Tibial nerve (tissue), 4 donors: ENCODE measurements at regions not wholly inside any gene's neighbourhood (a gene's known extent, or its start where the extent isn't known, plus 50 kb on each side); places are given as distances from the start of the nearest gene placed in this dataset.

Experiments used
- DNase-seq, 2 donors: peaks; one replicate each; pipeline ENCODE4 v3.0.0-alpha.2; 2019; ENCODE audit warnings: low spot score in 2 of 2
- H3K27ac ChIP-seq, 4 donors: fragments of 200-600 bp; sonication (generic) in 3 of 4; one replicate each; pipeline ENCODE4 v1.5.1; 2017 to 2019; ENCODE audit warnings: mild to moderate bottlenecking in 1 of 4
- H3K27me3 ChIP-seq, 2 donors: fragments of 200-600 bp; sonication (generic) in 1 of 2; one replicate each; pipeline versions ENCODE4 v1.5.1 to v1.6.0; 2017 to 2019
- H3K36me3 ChIP-seq, 3 donors: fragments of 200-600 bp; sonication (generic); one replicate each; pipeline ENCODE4 v1.5.1; 2018 to 2019
- H3K4me1 ChIP-seq, 4 donors: fragments of 200-600 bp; sonication (generic) in 3 of 4; one replicate each; pipeline ENCODE4 v1.5.1; 2017 to 2019
- H3K4me3 ChIP-seq, 4 donors: fragments of 200-600 bp; sonication (generic) in 3 of 4; one replicate each; pipeline ENCODE4 v1.5.1; 2017 to 2019; ENCODE audit warnings: mild to moderate bottlenecking in 1 of 4, moderate library complexity in 1 of 4
- H3K9me3 ChIP-seq, 4 donors: fragments of 200-600 bp; sonication (generic) in 3 of 4; one replicate each; pipeline ENCODE4 v1.5.1; 2017 to 2019
- CTCF ChIP-seq, 5 experiments: fragments of 200-600 bp in 3 of 5; fragments of 450-650 bp in 2 of 5; sonication (generic) in 3 of 5; IDR thresholded peaks; one replicate each; pipeline ENCODE4 v1.5.1; 2016 to 2019; ENCODE audit warnings: antibody characterized with exemption in 5 of 5, mild to moderate bottlenecking in 3 of 5, moderate library complexity in 2 of 5
- EP300 ChIP-seq, 2 donors: sonication (generic); formaldehyde crosslinking; IDR thresholded peaks; one replicate each; pipeline ENCODE4 v1.6.1; 2017; ENCODE audit warnings: antibody characterized with exemption in 2 of 2, mild to moderate bottlenecking in 1 of 2
- POLR2A ChIP-seq, 2 donors: fragments of 450-650 bp; IDR thresholded peaks; one replicate each; pipeline ENCODE4 v1.6.1; 2017; ENCODE audit warnings: antibody characterized with exemption in 2 of 2, mild to moderate bottlenecking in 2 of 2, moderate library complexity in 2 of 2
- WGBS, 2 donors: methylation state at CpG; one replicate each; pipeline ENCODE4 v1.1.5; 2018; 5-methylcytosine and 5-hydroxymethylcytosine counted together

DNA sequence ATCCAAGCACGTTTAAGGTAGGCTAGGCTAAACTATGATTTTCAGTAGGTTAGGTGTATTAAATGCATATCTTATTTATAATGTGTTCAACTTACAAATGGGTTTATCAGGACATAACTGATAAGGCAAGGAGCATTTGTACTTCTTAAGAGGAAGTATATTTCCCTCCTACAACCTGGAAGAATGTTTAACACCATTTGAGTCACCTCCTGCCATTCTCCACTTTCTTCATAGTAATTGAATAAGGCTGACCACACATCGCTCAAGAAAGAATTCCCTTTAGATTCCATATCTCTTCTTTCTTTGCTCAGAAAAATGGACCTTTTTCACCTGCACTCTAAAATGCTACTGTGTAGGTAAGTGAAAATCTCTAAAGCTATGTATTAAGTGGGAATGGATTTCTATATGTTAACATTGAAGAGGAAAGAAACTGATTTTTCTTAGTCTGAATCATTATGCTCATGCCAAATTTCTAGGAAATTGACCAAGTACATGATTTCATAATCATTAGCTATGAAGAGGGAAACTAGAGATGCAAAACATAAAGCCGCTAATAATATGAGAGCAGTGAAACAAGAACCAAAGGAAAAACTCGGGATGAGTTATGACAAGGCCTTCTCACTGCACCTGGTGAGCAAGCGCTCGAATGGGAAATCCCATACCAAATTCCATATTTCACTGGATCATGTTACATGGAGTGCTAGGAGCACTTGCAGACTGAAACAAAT lies 210.4 kb downstream of the ALDH8A1 start:
- no peak overlapping the region for H3K27ac ChIP-seq
- H3K36me3 ChIP-seq: no peaks in the 10 kb centered on the region
- no peak for TF ChIP-seq POLR2A (IDR thresholded peaks at IDR 0.05)
- TF ChIP-seq EP300 (IDR thresholded peaks at IDR 0.05): no peak
- H3K9me3 ChIP-seq: no peaks in the 10 kb centered on the region
- WGBS, 2 donors: 84 to 87% methylated on average over 6 of the region's 6 CpGs
- no peak overlapping the region for H3K4me3 ChIP-seq
- no peaks in the 10 kb centered on the region for H3K4me1 ChIP-seq
- H3K27me3 ChIP-seq: no peaks in the 10 kb centered on the region
- no peak for DNase-seq

- H3K36me3 ChIP-seq: no peaks in the 10 kb centered on the region
- no peak overlapping the region for H3K27ac ChIP-seq
- H3K9me3 ChIP-seq: no peaks in the 10 kb centered on the region
- TF ChIP-seq POLR2A (IDR thresholded peaks at IDR 0.05) (no peak), CTCF (IDR thresholded peaks at IDR 0.05) (no peak), EP300 (IDR thresholded peaks at IDR 0.05) (no peak)
- WGBS, 2 donors: 48 to 76% methylated on average over 1 of the region's 1 CpG
- DNase-seq: no peak
- no peak overlapping the region for H3K4me3 ChIP-seq
- no peaks in the 10 kb centered on the region for H3K27me3 ChIP-seq
- H3K4me1 ChIP-seq: no peaks in the 10 kb centered on the region
These were observed 211.6 kb downstream of the ALDH8A1 start for GRCh38 chr6:134738211-134738885.

GRCh38 chr6:134735461-134735860 lies 214.4 kb downstream of the ALDH8A1 start:
- no peak for TF ChIP-seq EP300 (IDR thresholded peaks at IDR 0.05)
- no peak for TF ChIP-seq POLR2A (IDR thresholded peaks at IDR 0.05)
- TF ChIP-seq CTCF (IDR thresholded peaks at IDR 0.05): no peak
- Histone ChIP-seq H3K27ac (no peak overlapping the region), H3K27me3 (no peaks in the 10 kb centered on the region), H3K36me3 (no peaks in the 10 kb centered on the region), H3K4me1 (no peaks in the 10 kb centered on the region), H3K9me3 (no peaks in the 10 kb centered on the region), H3K4me3 (no peak overlapping the region)
- no peak for DNase-seq

DNA sequence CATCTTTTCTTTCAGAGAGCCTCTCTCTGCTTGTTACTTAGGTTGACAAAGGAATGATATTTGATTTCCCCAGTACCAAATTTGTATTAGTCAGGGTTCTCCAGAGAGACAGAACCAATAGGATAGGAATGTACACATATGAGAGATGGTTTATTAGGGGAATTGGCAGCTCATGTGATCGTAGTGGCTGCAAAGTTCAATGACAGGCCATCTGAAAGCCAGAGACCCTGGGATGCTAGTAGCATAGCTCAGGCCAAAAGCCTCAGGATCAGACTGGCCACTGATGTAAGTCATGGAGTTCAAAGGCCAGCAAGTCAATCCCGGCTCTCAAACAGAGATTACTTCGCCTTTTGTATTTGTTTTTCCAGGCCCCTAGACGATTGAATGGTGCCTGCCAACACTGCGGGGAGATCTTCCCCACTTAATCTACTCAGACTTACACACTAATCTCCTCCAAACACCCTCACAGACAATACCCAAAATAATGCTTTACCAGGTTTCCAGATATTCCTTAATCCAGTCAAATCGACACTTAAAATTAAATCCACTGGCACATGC lies 215.5 kb downstream of the ALDH8A1 start:
- no peak for DNase-seq
- no peaks in the 10 kb centered on the region for H3K9me3 ChIP-seq
- H3K4me3 ChIP-seq: no peak overlapping the region
- H3K27me3 ChIP-seq: no peaks in the 10 kb centered on the region
- no peaks in the 10 kb centered on the region for H3K36me3 ChIP-seq
- H3K27ac ChIP-seq: no peak overlapping the region
- WGBS, 2 donors: 56 to 59% methylated on average over 6 of the region's 6 CpGs
- no peaks in the 10 kb centered on the region for H3K4me1 ChIP-seq
- TF ChIP-seq POLR2A (IDR thresholded peaks at IDR 0.05) (no peak), CTCF (IDR thresholded peaks at IDR 0.05) (no peak), EP300 (IDR thresholded peaks at IDR 0.05) (no peak)

DNA sequence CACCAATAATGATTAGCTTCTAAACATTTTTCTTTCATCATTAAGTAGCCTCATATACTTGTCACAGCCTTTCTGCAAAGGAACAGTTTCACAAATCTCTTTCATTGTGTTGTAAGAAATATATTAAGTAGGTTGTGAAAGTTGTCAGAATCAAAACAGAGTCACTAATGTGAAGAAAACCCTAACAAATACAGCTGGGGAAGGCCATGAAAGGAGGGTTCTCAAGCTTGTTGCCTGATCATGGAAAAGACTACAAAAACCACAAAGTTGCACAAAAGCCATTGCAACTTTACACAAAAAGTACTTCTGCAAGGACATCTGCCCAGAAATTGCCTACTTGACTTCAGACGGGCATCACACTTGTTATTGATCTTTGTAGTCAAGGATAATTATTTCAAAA lies 216.1 kb downstream of the ALDH8A1 start:
- H3K4me3 ChIP-seq: no peak overlapping the region
- no peak for TF ChIP-seq POLR2A (IDR thresholded peaks at IDR 0.05)
- TF ChIP-seq CTCF (IDR thresholded peaks at IDR 0.05): no peak
- no peak for TF ChIP-seq EP300 (IDR thresholded peaks at IDR 0.05)
- WGBS, 2 donors: 86 to 93% methylated on average over 1 of the region's 1 CpG
- DNase-seq: no peak
- no peaks in the 10 kb centered on the region for H3K9me3 ChIP-seq
- H3K27ac ChIP-seq: no peak overlapping the region
- H3K4me1 ChIP-seq: no peaks in the 10 kb centered on the region
- H3K27me3 ChIP-seq: no peaks in the 10 kb centered on the region
- no peaks in the 10 kb centered on the region for H3K36me3 ChIP-seq
